ENCODE measurements at regions not wholly inside any gene's neighbourhood (a gene's known extent, or its start where the extent isn't known, plus 50 kb on each side); places are given as distances from the start of the nearest gene placed in this dataset.

DNA sequence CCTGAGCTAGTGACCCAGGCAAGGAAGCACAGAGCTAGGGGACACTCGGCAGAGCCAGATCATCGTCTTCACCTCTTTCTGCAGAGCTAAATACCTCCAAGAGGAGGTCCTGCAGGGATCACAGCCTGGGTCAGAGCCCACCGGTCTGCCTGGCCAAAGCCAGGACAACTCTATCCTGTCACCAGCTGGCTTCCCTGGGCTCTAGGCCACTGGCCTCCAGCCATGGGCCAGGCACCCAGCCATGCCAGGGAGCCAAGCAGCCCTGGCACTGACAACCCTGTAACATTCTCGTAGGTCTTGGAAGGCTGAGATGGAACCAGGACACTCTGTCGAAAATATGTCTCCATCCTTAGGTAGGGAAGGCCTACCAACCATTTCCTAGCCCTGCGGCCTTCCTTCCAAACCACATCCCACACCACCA, 270.1 kb downstream of the BUD13 start:
- DNase-seq: no peak
- no peak overlapping the region for H3K4me3 ChIP-seq
- intact Hi-C loops (cut with DNase I): no loop called here
- H3K27me3 ChIP-seq: peaks cover 0 to 18% (median 0%) of the 10 kb centered on the region in 3 donors
- H3K4me1 ChIP-seq: peaks cover 0 to 38% (median 13%) of the 10 kb centered on the region in 4 donors
- no peaks in the 10 kb centered on the region for H3K36me3 ChIP-seq
- TF ChIP-seq EP300 (IDR thresholded peaks at IDR 0.05) (no peak), POLR2AphosphoS5 (IDR thresholded peaks at IDR 0.05) (no peak), POLR2A (IDR thresholded peaks at IDR 0.05) (no peak)
- TF ChIP-seq, protein P1, sequence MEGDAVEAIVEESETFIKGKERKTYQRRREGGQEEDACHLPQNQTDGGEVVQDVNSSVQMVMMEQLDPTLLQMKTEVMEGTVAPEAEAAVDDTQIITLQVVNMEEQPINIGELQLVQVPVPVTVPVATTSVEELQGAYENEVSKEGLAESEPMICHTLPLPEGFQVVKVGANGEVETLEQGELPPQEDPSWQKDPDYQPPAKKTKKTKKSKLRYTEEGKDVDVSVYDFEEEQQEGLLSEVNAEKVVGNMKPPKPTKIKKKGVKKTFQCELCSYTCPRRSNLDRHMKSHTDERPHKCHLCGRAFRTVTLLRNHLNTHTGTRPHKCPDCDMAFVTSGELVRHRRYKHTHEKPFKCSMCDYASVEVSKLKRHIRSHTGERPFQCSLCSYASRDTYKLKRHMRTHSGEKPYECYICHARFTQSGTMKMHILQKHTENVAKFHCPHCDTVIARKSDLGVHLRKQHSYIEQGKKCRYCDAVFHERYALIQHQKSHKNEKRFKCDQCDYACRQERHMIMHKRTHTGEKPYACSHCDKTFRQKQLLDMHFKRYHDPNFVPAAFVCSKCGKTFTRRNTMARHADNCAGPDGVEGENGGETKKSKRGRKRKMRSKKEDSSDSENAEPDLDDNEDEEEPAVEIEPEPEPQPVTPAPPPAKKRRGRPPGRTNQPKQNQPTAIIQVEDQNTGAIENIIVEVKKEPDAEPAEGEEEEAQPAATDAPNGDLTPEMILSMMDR (IDR thresholded peaks at IDR 0.05): no peak
- H3K27ac ChIP-seq: no peak overlapping the region
- WGBS, 2 donors: 88 to 89% methylated on average over 6 of the region's 6 CpGs
- H3K9me3 ChIP-seq: no peaks in the 10 kb centered on the region

DNA sequence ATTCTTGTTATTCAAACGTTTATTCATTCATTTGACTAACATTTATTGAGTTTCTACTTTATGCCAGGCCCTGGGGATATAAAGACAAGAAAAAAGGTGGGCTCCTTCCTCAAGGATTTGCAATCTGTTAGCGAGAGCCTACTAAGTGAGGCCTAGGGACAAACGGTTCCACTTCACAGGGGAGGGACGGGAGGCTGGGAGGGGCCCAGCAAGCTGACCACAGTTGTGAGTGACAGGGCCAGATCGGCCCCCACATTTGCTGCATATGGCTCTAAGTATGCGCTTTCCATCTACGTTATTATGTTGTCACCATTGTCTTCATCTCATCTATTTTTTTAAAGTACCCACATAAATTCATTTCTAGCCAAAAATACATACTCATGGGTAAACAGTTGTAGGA, 271.1 kb downstream of the BUD13 start:
- Histone ChIP-seq H3K4me1 (peaks cover 0 to 38% (median 13%) of the 10 kb centered on the region in 4 donors), H3K27me3 (peaks cover 0 to 18% (median 0%) of the 10 kb centered on the region in 3 donors), H3K36me3 (no peaks in the 10 kb centered on the region), H3K4me3 (no peak overlapping the region), H3K9me3 (no peaks in the 10 kb centered on the region), H3K27ac (no peak overlapping the region)
- TF ChIP-seq POLR2AphosphoS5 (IDR thresholded peaks at IDR 0.05) (no peak), EP300 (IDR thresholded peaks at IDR 0.05) (no peak), POLR2A (IDR thresholded peaks at IDR 0.05) (no peak)
- TF ChIP-seq, protein P1 (IDR thresholded peaks at IDR 0.05): no peak
- WGBS, 2 donors: 55 to 80% methylated on average over 7 of the region's 7 CpGs
- intact Hi-C loops (cut with DNase I): no loop called here
- no peak for DNase-seq

DNA sequence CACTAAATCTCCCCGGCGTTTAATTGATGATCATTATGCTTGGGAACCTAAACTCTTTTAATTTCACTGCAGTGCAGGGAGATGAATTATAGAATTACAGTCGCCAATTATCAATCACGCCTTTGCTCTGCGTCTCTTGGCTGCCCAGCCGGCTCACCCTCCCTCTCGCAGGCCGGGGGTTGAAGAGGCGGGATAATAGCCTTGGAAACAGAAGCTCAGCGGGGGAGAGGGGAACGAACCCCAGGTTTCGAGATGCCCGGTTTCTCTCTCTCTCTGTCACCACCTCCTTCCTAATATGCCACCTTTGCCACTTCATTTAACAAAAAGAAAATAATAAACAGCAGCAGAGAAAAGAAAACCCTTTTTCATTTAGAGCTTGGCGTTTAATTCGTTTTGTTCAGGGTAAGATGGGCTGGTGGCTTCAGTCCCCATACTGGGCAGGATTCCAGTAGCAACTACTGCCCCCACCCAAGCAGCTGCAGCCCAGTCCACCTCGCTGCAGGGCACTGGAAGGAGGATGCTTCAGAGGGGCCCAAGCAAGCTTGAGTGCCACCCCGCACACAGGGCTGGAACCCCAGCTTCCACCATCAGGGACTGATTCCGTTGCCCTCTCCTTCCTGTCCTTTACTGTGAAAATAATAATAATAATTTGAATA, 271.7 kb downstream of the BUD13 start:
- TF ChIP-seq POLR2AphosphoS5 (IDR thresholded peaks at IDR 0.05): no peak
- TF ChIP-seq, protein P1 (IDR thresholded peaks at IDR 0.05): no peak
- no peak for TF ChIP-seq POLR2A (IDR thresholded peaks at IDR 0.05)
- TF ChIP-seq EP300 (IDR thresholded peaks at IDR 0.05): no peak
- Histone ChIP-seq H3K27me3 (peaks cover 0 to 18% (median 0%) of the 10 kb centered on the region in 3 donors), H3K4me1 (peaks cover 0 to 38% (median 13%) of the 10 kb centered on the region in 4 donors), H3K36me3 (no peaks in the 10 kb centered on the region), H3K4me3 (no peak overlapping the region), H3K9me3 (no peaks in the 10 kb centered on the region), H3K27ac (no peak overlapping the region)
- WGBS, 2 donors: 26 to 63% methylated on average over 18 of the region's 18 CpGs
- intact Hi-C loops (cut with DNase I): no loop called here
- no peak for DNase-seq

DNA sequence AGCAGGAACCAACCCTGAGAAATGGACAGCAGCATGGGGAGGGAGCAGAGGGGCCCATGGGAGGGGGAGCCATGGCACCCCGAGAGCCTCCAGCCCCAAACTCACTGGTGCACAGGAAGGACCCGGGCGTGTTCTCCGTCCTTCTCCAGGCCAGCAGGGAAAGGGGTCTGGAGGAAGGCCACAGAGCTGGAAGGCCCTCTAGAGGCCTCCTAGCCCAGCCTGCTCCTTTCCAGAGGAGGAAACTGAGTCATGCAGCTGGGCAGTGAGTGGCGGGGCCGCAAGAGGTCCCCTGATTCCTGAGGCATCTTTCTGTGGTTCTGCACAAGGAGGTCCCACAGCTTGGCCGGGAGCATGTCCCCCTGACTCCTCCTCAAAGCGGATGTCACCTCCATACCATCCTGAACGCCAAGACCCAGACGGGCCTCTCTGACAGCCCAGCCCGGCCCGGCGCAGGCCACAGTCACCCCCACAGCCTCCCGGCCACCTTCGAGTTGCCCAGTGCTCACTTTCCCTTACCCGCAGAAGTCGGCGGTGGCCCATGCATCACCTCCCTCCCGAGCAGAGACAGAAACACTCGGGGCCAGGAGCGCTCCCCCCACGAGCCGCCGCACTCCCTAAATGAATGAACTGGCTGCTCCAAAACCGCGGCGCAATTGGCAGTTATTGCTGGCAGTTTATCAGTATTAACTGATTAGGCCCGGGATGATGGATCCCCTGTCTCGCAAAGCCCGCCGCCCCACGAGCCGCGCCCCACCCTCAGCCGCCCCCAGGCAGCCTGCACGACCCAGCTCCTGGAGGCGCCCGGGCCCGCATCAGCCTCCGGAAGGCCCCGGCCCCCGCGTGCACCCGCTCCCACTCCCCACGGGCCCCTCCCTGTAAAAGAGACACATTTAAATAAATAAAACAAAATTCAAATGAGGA, 272.5 kb downstream of the BUD13 start:
- no peak overlapping the region for H3K27ac ChIP-seq
- WGBS, 2 donors: 47 to 71% methylated on average over 45 of the region's 45 CpGs
- no peak overlapping the region for H3K4me3 ChIP-seq
- no peaks in the 10 kb centered on the region for H3K9me3 ChIP-seq
- intact Hi-C loops (cut with DNase I): no loop called here
- no peak for DNase-seq
- no peaks in the 10 kb centered on the region for H3K36me3 ChIP-seq
- H3K4me1 ChIP-seq: peaks cover 0 to 33% (median 13%) of the 10 kb centered on the region in 4 donors
- H3K27me3 ChIP-seq: peaks cover 0 to 18% (median 0%) of the 10 kb centered on the region in 3 donors
- TF ChIP-seq, protein P1 (IDR thresholded peaks at IDR 0.05): no peak
- no peak for TF ChIP-seq EP300 (IDR thresholded peaks at IDR 0.05)
- TF ChIP-seq POLR2A (IDR thresholded peaks at IDR 0.05): no peak
- no peak for TF ChIP-seq POLR2AphosphoS5 (IDR thresholded peaks at IDR 0.05)
